NCI-H748 (cell line): ENCODE measurements at regions not wholly inside any gene's neighbourhood (a gene's known extent, or its start where the extent isn't known, plus 50 kb on each side); places are given as distances from the start of the nearest gene placed in this dataset.
"Not testable (repeated sequence)": the region's sequence is repeated elsewhere in the genome, so short reads cannot be mapped to it uniquely, and the experiment has no call there.

Experiments used
- DNase-seq: peaks from one replicate; lab custom pipeline; 2025; ENCODE audit not compliant: unreplicated experiment; lab: John Stamatoyannopoulos, UW

- DNase-seq: no peak
Observed at GRCh38 chr11:11718511-11718910, 96.7 kb upstream of the GALNT18 start.

DNA sequence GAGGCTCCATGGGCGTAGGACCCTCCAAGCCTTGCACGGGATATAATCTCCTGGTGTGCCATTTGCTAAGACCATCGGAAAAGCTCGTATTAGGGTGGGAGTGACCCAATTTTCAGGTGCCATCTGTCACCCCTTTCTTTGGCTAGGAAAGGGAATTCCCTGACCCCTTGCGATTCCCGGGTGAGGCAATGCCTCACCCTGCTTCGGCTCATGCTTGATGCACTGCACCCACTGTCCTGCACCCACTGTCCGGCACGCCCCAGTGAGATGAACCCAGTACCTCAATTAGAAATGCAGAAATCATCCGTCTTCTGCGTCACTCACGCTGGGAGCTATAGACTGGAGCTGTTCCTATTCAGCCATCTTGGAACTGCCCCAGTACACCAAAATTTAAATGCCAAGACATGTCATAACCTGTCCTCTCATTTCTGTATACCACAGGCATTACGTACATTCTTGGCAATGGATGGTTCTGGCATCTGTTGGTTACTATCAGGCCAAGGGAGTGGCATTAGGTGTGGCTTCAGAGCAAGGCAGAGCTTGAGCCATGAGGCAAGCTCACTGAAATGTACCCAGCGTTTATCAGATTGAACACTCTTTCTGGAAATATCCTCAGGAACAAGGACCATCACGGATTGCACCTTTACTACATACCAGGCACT lies 95.4 kb upstream of the GALNT18 start:
- no peak for DNase-seq

DNA sequence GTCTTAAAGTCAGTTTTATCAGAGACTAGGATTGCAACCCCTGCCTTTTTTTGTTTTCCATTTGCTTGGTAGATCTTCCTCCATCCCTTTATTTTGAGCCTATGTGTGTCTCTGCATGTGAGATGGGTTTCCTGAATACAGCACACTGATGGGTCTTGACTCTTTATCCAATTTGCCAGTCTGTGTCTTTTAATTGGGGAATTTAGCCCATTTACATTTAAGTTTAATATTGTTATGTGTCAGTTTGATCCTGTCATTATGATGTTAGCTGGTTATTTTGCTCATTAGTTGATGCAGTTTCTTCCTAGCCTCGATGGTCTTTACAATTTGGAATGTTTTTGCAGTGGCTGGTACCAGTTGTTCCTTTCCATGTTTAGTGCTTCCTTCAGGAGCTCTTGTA lies 93.3 kb upstream of the GALNT18 start:
- DNase-seq: not testable (repeated sequence)

DNA sequence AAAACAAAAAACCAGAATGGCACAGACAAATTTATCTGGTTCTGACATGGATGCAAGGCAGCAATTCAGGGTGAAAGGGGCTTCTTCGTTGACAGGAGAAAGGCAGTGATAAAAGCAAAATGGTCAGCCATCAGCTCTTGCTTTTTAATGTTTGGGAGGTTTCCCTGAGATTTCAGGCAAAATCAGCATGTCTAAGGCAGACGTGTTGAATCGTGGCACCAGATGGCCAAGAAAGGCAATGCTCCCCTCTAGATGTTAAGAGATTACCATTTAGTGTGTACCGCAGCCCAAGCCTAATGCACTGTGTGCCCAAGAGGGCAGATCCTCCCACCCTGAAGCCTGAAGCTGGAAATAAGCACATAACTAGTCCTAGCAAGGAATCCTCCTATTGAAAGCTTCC lies 88.8 kb upstream of the GALNT18 start:
- DNase-seq: no peak

DNA sequence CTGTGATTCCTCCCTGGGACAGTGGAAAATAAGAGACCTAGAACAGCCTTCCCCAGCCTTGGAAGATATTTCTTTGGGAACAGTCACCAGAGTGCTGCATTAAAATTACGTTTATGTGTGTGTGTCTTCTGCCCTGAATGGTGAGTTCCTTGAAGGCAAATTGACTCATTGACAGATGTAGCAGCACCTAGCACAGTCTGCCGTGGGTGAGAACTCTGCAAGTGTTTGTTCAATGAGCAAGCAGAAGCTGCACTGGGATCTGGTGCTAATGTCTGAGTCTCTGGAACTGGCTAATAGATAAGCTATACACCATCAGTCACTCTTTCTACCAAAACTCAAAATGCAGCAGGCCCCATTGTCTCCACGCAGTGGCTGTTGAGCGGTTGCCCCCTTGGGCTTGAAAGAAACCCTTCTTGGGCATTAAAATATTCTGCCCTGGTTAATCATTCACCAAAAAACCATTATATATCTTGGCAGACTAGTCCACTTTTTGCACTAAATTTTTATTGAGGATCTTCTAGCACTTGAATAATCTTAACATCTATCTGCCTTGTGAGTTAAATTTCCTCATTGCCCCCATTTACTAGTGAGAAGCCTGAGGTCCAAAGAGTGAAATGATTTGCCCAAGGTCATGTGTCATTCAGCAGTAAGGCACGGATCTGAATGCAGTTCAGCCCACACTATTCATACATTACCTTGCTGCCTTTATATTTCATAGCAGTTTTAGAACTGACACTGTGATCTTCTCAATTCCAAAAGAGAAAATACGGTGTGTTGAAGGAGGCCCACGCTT lies 87.8 kb upstream of the GALNT18 start:
- no peak for DNase-seq

DNA sequence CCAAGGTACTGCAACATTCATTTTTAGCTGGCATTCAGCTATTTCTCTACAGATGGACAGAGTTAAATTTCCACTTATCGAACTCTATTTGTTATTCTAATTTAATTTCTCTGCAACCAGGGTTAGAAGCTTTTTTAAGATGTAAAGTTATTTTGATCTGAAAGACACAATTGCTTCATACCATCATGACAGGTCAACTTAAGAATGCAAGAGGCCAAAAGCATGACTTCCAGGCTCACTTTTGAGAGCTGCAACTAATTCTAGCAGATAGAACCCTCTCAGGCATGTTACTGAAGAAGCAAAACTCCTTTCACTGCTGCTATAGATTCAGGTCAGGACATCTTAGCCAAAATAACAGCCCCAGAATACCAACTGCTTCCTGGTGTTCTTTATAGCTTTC lies 86.5 kb upstream of the GALNT18 start:
- no peak for DNase-seq

DNA sequence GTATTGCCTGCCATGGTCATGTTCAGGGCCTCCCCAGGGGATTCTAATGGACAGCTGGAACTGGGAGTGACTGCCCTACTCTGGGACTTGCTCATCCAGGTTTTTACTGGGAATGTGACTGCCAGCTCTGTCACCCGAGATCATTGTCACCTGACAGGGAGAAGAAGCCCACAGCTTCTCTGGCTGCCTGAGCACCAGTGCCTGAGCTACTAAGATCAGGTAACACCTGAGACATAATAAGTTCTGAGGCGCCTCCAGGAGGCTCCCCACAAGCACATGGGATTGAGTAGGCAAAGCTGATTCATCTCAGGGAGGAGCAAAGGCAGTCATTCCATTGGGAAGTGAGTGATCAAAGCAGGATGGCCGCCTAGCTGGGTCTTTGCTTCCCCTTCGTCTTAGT lies 84.2 kb upstream of the GALNT18 start:
- DNase-seq: no peak

- DNase-seq: no peak
Observed at GRCh38 chr11:11703885-11704284, 82.1 kb upstream of the GALNT18 start.

DNA sequence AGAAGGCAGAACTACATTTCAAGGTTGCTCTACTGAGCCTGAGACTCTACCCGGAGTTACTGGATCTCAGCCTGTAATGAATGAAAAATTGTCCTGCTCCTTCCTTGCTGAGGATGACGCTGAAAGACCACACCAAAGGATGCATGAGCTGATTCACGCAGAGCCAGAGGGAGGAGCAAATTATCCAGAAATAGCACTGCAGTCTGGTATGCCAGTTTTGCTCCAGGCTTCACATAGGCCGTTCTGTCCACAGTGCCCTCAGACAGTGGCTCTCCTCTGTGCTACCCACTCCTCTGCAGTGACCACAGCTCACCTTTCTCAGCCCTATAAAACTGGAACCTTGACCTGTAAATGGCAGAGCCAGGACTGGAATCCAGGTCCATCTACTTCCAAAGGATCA lies 79.3 kb upstream of the GALNT18 start:
- DNase-seq: no peak

GRCh38 chr11:11697796-11698195 lies 76.0 kb upstream of the GALNT18 start:
- no peak for DNase-seq

DNA sequence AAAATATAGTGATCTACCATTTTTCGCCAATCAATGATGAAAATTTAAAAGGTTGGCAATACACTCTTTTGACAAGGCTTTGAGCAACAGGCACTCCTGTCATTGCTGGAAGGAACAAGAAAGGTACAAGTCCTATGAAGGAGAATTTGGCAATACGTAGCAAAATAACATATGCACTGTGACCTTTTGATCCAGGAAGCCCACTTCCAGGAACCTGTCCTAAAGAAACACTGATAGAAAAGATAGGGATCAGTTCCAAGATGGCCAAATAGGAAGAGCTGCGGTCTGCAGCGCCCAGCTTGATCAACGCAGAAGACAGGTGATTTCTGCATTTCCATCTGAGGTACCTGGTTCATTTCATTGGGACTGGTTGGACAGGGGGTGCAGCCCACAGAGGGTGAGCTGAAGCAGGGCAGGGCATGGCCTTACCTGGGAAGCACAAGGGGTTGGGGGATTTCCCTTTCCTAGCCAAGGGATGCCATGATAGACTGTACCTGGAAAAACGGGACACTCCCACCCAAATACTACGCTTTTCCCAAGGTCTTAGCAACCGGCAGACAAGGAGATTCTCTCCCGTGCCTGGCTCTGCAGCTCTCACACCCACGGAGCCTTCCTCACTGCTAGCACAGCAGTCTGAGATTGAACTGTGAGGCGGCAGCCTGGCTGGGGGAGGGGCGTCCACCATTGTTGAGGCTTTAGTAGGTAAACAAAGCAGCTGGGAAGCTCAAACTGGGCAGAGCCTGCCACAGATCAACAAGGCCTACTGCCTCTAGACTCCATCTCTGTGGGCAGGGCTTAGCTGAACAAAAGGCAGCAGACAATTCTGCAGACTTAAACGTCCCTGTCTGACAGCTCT lies 69.7 kb upstream of the GALNT18 start:
- peak; percentile 95 for DNase-seq

DNA sequence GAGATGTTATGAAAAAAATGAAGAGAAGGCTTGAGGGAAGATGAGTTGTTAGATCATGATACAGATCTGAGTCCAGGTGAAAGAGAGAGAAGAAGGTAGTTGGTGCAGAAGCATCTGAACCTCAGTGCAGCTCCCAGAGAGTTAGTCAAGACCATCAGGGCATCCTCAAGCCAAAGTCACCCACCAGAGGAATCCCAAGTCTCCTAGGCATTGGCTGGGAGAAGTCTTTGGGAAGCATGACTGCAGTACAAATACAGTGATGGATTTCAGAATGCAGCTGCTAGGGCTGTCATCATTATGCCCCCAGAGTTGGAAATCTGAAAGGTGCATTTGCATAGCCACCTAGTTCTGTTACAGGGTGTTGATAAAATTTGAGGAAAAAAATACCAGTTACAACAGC lies 59.7 kb upstream of the GALNT18 start:
- no peak for DNase-seq

DNA sequence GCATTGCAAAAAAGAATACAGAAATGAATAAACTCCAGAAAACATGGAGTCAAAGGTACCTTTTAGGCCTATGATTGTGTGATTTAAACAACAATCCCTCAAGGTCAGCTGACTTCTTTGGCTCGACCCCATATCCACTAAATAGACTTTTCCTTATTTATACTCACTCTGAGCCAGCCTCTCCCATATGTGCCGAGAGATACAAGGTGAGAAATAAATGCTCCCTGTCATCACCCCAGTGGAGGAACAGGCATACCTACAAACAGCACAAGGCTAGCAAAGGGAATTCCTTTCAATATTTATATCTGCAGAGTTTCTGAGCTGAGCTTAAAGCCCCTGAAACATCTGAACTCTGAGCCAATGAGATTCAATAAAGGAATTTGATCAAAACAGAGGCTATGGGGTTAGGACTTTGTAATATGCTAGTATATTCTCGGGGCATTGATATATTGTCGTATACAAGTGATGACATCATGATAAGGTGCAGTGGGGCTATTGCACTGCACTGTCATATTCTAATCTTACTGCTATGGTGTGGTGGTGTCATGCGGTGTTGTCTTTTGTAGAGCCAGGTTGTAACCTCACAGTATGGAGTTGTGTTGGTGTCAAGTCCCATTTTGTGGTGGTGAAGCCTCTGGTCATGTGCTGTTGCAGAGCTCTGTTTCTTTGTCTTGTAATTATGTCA lies 56.0 kb upstream of the GALNT18 start:
- no peak for DNase-seq

DNA sequence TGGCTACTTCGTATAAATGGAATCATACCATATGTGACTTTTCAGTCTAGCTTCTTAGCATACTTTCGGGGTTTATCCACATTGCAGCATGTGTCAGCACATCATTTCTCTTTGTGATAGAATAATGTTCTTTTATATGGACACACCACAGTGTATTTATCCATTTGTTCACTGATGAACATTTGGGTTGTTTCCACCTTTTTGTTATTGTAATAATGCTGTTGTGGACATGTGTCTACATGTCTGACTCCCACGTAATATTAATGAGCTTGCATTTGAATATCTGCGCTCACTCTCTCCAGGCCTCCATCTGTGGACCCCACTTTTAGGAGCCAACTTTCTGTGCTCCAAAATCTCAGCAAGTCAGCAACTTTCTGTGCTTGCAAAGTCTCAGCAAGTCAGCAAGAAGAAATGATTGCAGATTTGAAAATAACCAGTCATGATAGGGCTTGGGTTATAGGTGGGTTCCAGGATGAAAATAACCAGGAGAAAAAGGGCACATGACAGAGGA lies 53.9 kb upstream of the GALNT18 start:
- no peak for DNase-seq

DNA sequence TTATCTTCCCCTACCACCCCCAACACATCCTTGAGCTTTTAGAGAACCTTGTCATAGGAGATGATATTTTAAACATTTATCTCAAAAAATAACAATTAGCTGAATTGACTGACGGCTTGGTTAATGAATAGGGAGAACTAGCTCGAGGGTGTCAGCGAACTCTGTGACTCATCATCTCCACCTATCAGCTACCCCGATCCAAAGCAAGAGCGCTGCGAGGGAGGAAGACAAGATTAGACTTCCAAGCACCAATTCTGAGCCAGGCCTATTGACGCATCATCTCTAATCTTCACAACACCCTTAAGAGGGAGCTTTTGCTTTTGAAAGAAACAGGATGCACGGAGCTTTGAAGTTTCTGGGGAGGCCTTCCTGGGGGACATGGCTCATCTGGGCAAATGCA lies 51.0 kb upstream of the GALNT18 start:
- no peak for DNase-seq

- no peak for DNase-seq
Observed at GRCh38 chr11:11672101-11672500, 50.3 kb upstream of the GALNT18 start.
